ENCODE measurements at regions not wholly inside any gene's neighbourhood (a gene's known extent, or its start where the extent isn't known, plus 50 kb on each side); places are given as distances from the start of the nearest gene placed in this dataset.

DNA sequence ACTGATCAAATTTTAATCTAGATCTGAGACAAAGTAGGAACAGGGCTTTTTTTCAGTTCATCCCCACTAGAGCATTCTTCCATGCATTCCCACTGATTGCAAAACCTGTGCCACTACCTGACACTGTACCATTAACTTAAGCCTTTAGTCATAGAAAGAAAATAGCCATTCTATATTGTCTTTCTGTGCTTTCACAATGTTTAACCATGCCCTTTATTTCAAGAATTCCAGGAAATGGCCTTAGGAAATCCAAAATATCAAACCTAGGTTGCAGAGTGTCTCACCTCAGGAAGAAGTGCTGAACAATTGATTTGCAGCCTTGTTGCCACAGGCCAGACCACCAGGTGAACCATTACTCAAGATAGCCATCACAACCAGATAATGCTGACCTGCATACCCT lies 56.2 kb upstream of the TGFBR2 start:
- DNase-seq: no peak
- Histone ChIP-seq H3K27me3 (ENCODE audit: control insufficient read depth, insufficient read depth, low read length) (no peaks in the 10 kb centered on the region), H3K9me3 (replicated peaks; ENCODE audit: control insufficient read depth, low read depth, low read length) (no peaks in the 10 kb centered on the region), H3K4me3 (ENCODE audit: low read length) (no peak overlapping the region), H3K27ac (ENCODE audit: low read length) (peak overlapping the region; percentile 31), H3K36me3 (ENCODE audit: control insufficient read depth, insufficient read depth, low read length) (no peaks in the 10 kb centered on the region), H3K4me1 (ENCODE audit: control insufficient read depth, insufficient read depth, low read length) (no peaks in the 10 kb centered on the region)

DNA sequence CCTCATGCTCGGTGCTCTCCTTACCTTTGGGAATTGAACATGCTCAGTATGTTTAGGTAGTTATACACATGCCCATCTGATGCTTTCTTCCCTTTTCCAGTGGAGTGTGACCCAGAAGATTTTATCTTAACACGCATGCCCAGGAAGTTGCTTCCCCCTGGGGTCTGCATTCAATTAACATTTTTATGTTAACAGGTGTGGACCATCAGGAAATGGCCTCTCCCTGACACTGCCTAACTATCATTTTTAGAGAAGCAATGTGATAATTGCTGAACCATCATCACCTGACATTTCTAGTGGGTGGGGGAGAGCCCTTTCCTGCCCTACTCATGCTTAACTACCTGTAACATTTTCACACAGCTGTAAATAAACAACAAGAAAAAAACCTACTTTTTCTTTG lies 55.1 kb upstream of the TGFBR2 start:
- DNase-seq: no peak
- Histone ChIP-seq H3K9me3 (replicated peaks; ENCODE audit: control insufficient read depth, low read depth, low read length) (no peaks in the 10 kb centered on the region), H3K4me3 (ENCODE audit: low read length) (no peak overlapping the region), H3K4me1 (ENCODE audit: control insufficient read depth, insufficient read depth, low read length) (no peaks in the 10 kb centered on the region), H3K36me3 (ENCODE audit: control insufficient read depth, insufficient read depth, low read length) (no peaks in the 10 kb centered on the region), H3K27ac (ENCODE audit: low read length) (no peak overlapping the region), H3K27me3 (ENCODE audit: control insufficient read depth, insufficient read depth, low read length) (no peaks in the 10 kb centered on the region)
- no CpG with 5 or more reads among the region's 2 CpGs for WGBS (ENCODE audit: insufficient coverage)

DNA sequence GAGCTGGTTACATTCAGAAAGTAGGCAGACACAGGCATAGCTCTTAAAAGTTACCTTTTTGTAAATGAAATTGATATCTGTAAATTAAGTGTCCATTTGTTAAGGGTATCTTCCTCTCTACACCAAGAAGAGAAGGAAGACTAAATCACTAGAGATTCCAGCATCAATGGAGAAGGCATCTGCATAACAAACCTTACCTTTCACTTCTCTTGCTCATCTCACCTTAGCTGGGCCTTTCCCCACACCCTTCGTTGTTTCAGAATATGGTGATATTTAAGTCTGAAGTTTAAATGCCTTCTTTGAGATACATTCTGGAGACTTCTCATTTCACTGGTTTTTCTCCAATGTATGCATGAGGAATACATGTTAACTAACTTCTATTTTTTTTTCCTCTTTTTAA lies 54.5 kb upstream of the TGFBR2 start:
- H3K36me3 ChIP-seq (ENCODE audit: control insufficient read depth, insufficient read depth, low read length): no peaks in the 10 kb centered on the region
- no peak overlapping the region for H3K27ac ChIP-seq (ENCODE audit: low read length)
- no peak overlapping the region for H3K4me3 ChIP-seq (ENCODE audit: low read length)
- H3K27me3 ChIP-seq (ENCODE audit: control insufficient read depth, insufficient read depth, low read length): no peaks in the 10 kb centered on the region
- no CpG with 5 or more reads among the region's 1 CpG for WGBS (ENCODE audit: insufficient coverage)
- no peaks in the 10 kb centered on the region for H3K4me1 ChIP-seq (ENCODE audit: control insufficient read depth, insufficient read depth, low read length)
- DNase-seq: no peak
- no peaks in the 10 kb centered on the region for H3K9me3 ChIP-seq (replicated peaks; ENCODE audit: control insufficient read depth, low read depth, low read length)

DNA sequence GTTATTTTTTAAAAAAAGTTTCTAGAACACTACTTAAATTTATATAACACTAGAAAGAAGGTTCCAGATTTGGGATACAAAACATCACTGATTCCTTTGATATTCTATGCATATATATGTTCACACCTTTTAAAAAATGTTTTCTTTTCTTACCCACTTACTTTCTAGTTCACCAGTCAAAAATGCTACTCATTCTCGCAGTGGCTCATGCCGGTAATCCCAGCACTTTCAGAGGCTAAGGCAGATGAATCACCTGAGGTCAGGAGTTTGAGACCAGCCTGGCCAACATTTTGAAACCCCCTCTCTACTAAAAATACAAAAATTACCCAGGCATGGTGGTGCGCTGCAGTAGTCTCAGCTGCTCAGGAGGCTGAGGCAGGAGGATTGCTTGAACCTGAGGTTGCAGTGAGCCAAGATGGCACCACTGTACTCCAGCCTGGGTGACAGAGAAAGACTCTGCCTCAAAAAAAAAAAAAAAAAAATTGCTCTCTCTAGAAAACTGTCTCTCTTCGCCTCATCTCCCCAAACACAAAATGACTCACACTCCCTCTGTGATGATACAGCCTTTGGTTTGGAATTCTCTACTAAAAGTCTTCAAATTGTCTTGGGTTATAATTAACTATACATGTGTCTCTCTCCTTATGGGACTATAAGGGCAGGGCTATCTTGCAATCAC lies 52.6 kb upstream of the TGFBR2 start:
- Histone ChIP-seq H3K4me1 (ENCODE audit: control insufficient read depth, insufficient read depth, low read length) (no peaks in the 10 kb centered on the region), H3K36me3 (ENCODE audit: control insufficient read depth, insufficient read depth, low read length) (no peaks in the 10 kb centered on the region), H3K9me3 (replicated peaks; ENCODE audit: control insufficient read depth, low read depth, low read length) (no peaks in the 10 kb centered on the region), H3K4me3 (ENCODE audit: low read length) (no peak overlapping the region), H3K27me3 (ENCODE audit: control insufficient read depth, insufficient read depth, low read length) (no peaks in the 10 kb centered on the region), H3K27ac (ENCODE audit: low read length) (no peak overlapping the region)
- 100% methylated on average over 2 of the region's 4 CpGs for WGBS (ENCODE audit: insufficient coverage)
- DNase-seq: no peak

DNA sequence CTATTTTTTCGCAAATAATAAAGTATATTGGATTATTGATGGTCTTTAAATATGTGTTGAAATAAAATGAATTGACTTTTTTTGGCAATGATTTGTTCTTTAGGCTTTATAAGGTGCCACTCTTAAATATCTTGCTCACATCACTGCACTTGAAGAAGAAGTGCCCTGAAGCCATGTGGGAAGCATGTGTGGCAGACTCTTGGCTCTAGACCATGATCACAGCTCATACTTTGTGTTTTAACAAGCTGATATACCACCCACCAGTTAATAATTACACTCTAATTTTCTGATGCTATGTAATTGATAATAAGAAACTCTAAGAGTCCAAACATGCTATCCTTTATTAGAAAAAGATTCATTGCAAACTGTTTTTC lies 52.1 kb upstream of the TGFBR2 start:
- Histone ChIP-seq H3K9me3 (replicated peaks; ENCODE audit: control insufficient read depth, low read depth, low read length) (no peaks in the 10 kb centered on the region), H3K4me1 (ENCODE audit: control insufficient read depth, insufficient read depth, low read length) (no peaks in the 10 kb centered on the region), H3K36me3 (ENCODE audit: control insufficient read depth, insufficient read depth, low read length) (no peaks in the 10 kb centered on the region), H3K27me3 (ENCODE audit: control insufficient read depth, insufficient read depth, low read length) (no peaks in the 10 kb centered on the region), H3K27ac (ENCODE audit: low read length) (no peak overlapping the region), H3K4me3 (ENCODE audit: low read length) (no peak overlapping the region)
- DNase-seq: no peak
- no CpG with 5 or more reads among the region's 1 CpG for WGBS (ENCODE audit: insufficient coverage)

DNA sequence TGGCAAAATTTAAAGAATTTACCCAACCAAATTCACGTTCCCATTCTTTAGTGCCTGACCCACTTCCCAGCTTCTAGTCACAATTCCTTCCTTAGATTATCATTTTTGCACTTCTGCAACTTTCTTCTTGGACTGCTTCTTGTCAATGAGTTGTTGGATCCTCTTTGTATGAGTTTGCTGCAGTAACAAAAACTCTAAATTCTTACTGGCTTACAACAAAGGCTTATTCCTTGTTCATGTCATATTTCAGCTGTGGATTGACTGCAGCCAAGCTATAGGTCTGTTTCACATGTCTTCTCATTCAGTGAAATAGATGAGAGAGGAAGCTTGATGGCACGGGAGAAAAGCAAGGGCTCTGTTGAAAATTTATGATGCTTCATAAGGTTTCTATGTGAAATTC lies 50.4 kb upstream of the TGFBR2 start:
- Histone ChIP-seq H3K9me3 (replicated peaks; ENCODE audit: control insufficient read depth, low read depth, low read length) (no peaks in the 10 kb centered on the region), H3K27ac (ENCODE audit: low read length) (no peak overlapping the region)
- 90% methylated on average over 2 of the region's 2 CpGs for WGBS (ENCODE audit: insufficient coverage)

More for the DNA sequence above, 50.4 kb upstream of the TGFBR2 start:
- H3K4me3 ChIP-seq (ENCODE audit: low read length): no peak overlapping the region
- no peaks in the 10 kb centered on the region for H3K27me3 ChIP-seq (ENCODE audit: control insufficient read depth, insufficient read depth, low read length)
- no peaks in the 10 kb centered on the region for H3K4me1 ChIP-seq (ENCODE audit: control insufficient read depth, insufficient read depth, low read length)
- no peaks in the 10 kb centered on the region for H3K36me3 ChIP-seq (ENCODE audit: control insufficient read depth, insufficient read depth, low read length)
- DNase-seq: no peak
